CD4-positive, alpha-beta T cell treated with Interleukin-17A for 4 hours (primary cell): ENCODE measurements at regions not wholly inside any gene's neighbourhood (a gene's known extent, or its start where the extent isn't known, plus 50 kb on each side); places are given as distances from the start of the nearest gene placed in this dataset.
"Not testable (repeated sequence)": the region's sequence is repeated elsewhere in the genome, so short reads cannot be mapped to it uniquely, and the experiment has no call there.

Source experiments
- DNase-seq: peaks from one replicate; pipeline ENCODE4 v3.0.0-alpha.2; 2020; ENCODE audit warnings: mixed read lengths

- DNase-seq, result no peak
These were observed 50.2 kb upstream of the SNAPC3 start for GRCh38 chr9:15372455-15372854.

- DNase-seq, result no peak
These were observed 51.2 kb upstream of the SNAPC3 start for GRCh38 chr9:15371448-15371845.

- no peak for DNase-seq
These were observed 51.9 kb upstream of the SNAPC3 start for GRCh38 chr9:15370466-15371447.

- no peak for DNase-seq
These were observed 52.8 kb upstream of the SNAPC3 start for GRCh38 chr9:15369871-15370270.

- DNase-seq, result no peak
These were observed 53.4 kb upstream of the SNAPC3 start for GRCh38 chr9:15369238-15369637.

GRCh38 chr9:15364975-15365553 is 57.6 kb upstream of the SNAPC3 start:
- not testable (repeated sequence) for DNase-seq

- DNase-seq, result no peak
These were observed 54.7 kb upstream of the TTC39B start for GRCh38 chr9:15361737-15362136.

- peak; percentile 50 for DNase-seq
These were observed 50.1 kb upstream of the TTC39B start for GRCh38 chr9:15357050-15357653.
